ENCODE measurements at regions not wholly inside any gene's neighbourhood (a gene's known extent, or its start where the extent isn't known, plus 50 kb on each side); places are given as distances from the start of the nearest gene placed in this dataset.

DNA sequence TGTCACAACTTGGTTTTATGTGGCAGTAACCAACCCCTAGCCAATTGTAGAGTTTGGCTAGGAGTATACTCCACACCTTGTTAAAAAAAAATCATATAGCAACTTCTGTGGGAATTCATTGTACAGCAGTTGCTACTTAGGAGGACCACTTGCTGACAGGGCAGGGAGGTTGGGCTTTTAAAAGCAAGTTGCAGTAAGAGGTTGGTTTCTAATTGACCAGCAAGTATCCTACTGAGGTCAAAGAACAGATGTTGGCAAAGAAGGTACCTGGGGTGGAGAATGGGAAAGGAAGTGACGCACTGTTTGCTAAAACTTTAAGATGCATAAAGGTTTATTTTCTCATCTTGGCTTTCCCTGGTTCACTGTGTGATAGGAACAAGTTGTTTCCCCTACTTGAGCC is 104.6 kb downstream of the TBX3 start:
- TF ChIP-seq, protein P1, sequence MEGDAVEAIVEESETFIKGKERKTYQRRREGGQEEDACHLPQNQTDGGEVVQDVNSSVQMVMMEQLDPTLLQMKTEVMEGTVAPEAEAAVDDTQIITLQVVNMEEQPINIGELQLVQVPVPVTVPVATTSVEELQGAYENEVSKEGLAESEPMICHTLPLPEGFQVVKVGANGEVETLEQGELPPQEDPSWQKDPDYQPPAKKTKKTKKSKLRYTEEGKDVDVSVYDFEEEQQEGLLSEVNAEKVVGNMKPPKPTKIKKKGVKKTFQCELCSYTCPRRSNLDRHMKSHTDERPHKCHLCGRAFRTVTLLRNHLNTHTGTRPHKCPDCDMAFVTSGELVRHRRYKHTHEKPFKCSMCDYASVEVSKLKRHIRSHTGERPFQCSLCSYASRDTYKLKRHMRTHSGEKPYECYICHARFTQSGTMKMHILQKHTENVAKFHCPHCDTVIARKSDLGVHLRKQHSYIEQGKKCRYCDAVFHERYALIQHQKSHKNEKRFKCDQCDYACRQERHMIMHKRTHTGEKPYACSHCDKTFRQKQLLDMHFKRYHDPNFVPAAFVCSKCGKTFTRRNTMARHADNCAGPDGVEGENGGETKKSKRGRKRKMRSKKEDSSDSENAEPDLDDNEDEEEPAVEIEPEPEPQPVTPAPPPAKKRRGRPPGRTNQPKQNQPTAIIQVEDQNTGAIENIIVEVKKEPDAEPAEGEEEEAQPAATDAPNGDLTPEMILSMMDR (conservative IDR thresholded peaks at IDR 0.05 in 1 of 2, IDR thresholded peaks at IDR 0.05 in 1 of 2; ENCODE audit: low read depth in 1 of 2, low read length in 2 of 2), result no peak
- no peak for TF ChIP-seq EZH2 (IDR thresholded peaks at IDR 0.05; ENCODE audit: low read length, missing control alignments)

All from fibroblast of lung (primary cell).